ENCODE measurements at regions not wholly inside any gene's neighbourhood (a gene's known extent, or its start where the extent isn't known, plus 50 kb on each side); places are given as distances from the start of the nearest gene placed in this dataset.

GRCh38 chr1:34275150-34275549 lies 98.4 kb downstream of the C1orf94 start:
- TF ChIP-seq CTCF (IDR thresholded peaks at IDR 0.05) = no peak
- TF ChIP-seq POLR2A (IDR thresholded peaks at IDR 0.05) = no peak

Data from thyroid gland (tissue), 4 donors.